HG02678 (cell line): ENCODE measurements at regions not wholly inside any gene's neighbourhood (a gene's known extent, or its start where the extent isn't known, plus 50 kb on each side); places are given as distances from the start of the nearest gene placed in this dataset.

Source experiments
- ATAC-seq: cut with Tn5 transposase; IDR thresholded peaks from one replicate; pipeline ENCODE4 v1.9.1; 2021; ENCODE audit warnings: mild to moderate bottlenecking, moderate library complexity; ENCODE audit not compliant: unreplicated experiment

DNA sequence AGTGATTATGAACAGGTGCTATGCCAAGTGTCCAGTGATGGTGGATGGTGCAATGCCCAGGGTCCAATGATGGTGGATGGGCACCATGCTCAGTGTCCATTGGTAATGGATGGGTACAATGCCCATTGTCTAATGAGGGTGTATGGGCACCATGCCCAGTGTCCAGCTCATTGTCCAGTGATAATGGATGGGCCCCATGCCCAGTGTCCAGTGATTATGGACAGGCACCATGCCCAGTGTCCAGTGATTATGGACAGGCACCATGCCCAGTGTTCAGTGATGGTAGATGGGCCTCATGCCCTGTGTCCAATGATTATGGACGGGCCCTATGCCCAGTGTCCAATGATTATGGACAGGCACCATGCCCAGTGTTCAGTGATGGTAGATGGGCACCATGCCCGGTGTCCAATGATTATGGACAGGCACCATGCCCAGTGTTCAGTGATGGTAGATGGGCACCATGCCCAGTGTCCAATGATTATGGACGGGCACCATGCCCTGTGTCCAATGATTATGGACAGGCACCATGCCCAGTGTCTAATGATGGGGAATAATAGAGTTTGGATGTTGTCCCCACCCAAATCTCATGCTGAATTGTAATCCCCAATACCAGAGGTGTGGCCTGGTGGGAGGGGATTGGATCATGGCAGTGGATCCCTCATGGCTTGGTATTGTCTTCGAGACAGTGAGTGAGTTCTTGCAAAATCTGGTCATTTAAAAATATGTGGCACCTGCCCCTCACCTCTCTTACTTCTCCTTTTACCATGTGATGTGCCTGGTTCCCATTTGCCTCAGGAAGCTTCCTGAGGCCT lies 87.8 kb downstream of the ANKRD10 start:
- ATAC-seq = no peak
